ENCODE measurements at regions not wholly inside any gene's neighbourhood (a gene's known extent, or its start where the extent isn't known, plus 50 kb on each side); places are given as distances from the start of the nearest gene placed in this dataset.

DNA sequence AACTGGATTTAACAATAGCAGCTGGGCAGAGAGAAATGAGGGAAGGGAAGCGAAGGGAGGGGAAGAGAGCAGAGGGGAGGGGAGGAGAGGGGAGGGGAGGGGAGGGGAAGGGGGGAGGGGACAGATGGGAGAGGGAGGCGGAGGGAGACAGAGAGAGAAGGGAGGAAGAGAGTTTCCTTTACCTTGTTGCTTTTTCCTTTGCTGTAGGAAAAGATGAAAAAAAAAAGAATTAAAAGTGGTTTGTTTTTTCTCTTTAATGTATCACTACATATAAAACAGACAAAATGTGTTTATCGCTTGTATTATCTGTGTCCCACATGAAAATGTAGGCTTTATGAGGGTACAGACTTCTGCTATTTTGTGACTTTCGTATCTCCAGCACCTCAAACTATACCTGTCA is 190.4 kb upstream of the KYNU start:
- TF ChIP-seq, protein P1, sequence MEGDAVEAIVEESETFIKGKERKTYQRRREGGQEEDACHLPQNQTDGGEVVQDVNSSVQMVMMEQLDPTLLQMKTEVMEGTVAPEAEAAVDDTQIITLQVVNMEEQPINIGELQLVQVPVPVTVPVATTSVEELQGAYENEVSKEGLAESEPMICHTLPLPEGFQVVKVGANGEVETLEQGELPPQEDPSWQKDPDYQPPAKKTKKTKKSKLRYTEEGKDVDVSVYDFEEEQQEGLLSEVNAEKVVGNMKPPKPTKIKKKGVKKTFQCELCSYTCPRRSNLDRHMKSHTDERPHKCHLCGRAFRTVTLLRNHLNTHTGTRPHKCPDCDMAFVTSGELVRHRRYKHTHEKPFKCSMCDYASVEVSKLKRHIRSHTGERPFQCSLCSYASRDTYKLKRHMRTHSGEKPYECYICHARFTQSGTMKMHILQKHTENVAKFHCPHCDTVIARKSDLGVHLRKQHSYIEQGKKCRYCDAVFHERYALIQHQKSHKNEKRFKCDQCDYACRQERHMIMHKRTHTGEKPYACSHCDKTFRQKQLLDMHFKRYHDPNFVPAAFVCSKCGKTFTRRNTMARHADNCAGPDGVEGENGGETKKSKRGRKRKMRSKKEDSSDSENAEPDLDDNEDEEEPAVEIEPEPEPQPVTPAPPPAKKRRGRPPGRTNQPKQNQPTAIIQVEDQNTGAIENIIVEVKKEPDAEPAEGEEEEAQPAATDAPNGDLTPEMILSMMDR (conservative IDR thresholded peaks at IDR 0.05; ENCODE audit: control insufficient read depth, insufficient read depth, low read depth, low read length) = no peak
- no peak overlapping the region for H3K4me3 ChIP-seq (ENCODE audit: control insufficient read depth, low read depth, low read length)
- no peak for DNase-seq (ENCODE audit: low read depth)

DNA sequence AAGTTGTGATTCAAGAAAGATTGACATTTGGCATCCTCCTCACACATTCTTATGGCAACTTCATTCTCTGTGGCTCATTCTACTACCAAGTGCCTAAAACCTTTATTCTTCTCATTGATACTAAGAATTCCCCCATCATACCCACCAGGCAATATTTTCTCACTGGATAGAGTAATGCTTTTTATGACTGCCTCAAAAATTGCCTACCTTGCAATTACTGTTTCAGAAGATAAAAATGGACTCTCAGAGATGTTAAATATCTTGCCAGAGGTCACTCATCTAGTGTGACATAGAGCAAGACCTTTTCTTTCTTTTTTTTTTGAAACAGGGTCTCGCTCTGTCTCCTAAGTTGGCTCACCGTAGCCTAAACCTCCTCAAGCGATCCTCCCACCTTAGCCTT is 192.8 kb upstream of the KYNU start:
- TF ChIP-seq, protein P1 (conservative IDR thresholded peaks at IDR 0.05; ENCODE audit: control insufficient read depth, insufficient read depth, low read depth, low read length) = no peak
- no peak for DNase-seq (ENCODE audit: low read depth)
- H3K4me3 ChIP-seq (ENCODE audit: control insufficient read depth, low read depth, low read length) = no peak overlapping the region

DNA sequence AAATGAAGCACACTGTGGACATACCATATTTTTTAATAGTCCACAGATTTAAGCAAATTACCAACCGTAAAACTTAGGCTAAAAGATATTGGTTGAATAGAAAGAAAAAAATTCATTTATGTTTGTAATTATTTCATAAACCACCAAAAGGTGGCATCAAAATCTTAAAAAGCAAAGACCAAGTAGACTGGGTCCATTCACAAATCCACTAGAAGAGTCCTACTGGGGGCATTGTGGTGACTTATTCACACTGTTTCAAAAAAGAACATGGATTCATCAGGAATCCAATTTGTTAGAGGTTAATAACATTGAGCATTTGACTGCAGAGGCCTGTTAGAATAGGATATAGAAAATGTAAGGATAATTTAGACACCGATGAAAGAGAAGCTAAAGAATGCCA is 194.9 kb upstream of the KYNU start:
- TF ChIP-seq, protein P1 (conservative IDR thresholded peaks at IDR 0.05; ENCODE audit: control insufficient read depth, insufficient read depth, low read depth, low read length) = no peak
- peak; percentile 50 for DNase-seq (ENCODE audit: low read depth)
- no peak overlapping the region for H3K4me3 ChIP-seq (ENCODE audit: control insufficient read depth, low read depth, low read length)

DNA sequence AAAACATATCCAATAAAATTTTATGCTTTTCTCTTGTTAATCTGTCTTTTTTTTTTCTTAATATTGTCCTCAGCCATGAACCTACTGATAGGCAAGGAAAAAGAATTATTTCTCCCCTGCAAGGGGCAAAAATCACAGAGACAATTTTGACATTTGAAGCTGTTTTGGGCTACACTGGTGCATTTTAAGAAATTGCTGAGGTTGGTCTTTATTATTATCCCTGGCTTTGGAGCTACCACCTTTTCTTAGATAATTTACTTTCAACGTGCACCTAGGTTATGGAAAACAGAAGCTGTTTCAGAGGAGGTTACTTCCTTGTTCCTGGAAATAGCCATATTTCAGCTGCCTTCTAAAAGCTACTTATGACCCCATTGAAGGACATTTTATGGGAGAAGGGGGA is 195.5 kb upstream of the KYNU start:
- TF ChIP-seq, protein P1 (conservative IDR thresholded peaks at IDR 0.05; ENCODE audit: control insufficient read depth, insufficient read depth, low read depth, low read length) = no peak

DNA sequence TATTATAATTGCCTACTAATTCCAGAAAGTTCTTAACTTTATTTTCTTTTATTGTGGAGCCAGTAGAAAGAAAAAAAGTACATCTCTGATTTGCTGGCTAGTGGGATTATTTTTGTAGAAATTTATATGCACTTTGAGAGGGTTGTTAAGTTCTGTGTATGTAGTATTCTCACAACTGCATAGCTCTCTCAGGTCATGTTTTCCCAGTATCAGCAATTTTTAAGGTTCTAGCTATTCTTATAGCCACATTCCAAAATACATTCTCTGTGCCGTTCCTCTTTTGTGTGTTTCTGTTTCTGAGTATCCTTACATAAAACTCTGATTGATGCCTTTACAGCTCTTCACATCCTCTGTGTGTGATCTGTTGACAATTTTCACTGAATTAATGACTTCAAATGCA is 199.3 kb upstream of the KYNU start:
- TF ChIP-seq, protein P1 (conservative IDR thresholded peaks at IDR 0.05; ENCODE audit: control insufficient read depth, insufficient read depth, low read depth, low read length) = no peak
- H3K4me3 ChIP-seq (ENCODE audit: control insufficient read depth, low read depth, low read length) = no peak overlapping the region
- no peak for DNase-seq (ENCODE audit: low read depth)

More for the DNA sequence above, 195.5 kb upstream of the KYNU start:
- no peak overlapping the region for H3K4me3 ChIP-seq (ENCODE audit: control insufficient read depth, low read depth, low read length)
- no peak for DNase-seq (ENCODE audit: low read depth)

DNA sequence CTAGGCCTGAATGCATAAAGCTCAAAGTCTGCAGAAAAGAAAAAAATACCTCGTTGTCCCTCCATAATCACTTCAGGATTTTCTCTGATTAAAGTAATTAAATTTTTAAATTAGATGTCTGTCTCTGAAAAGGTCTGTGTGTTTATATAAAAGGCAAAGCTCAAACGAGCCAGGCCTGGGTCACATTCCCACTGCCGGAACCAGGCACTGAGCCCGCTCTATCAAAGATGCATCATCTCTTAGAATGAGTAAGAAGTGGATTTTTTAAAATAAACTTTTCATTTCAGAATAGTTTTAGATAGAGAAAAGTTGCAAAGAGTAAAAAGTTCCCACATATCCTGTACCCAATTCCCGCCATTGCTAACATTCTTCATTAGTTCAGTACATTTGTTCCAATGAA is 202.1 kb upstream of the KYNU start:
- TF ChIP-seq, protein P1 (conservative IDR thresholded peaks at IDR 0.05; ENCODE audit: control insufficient read depth, insufficient read depth, low read depth, low read length) = no peak
- DNase-seq (ENCODE audit: low read depth) = no peak
- no peak overlapping the region for H3K4me3 ChIP-seq (ENCODE audit: control insufficient read depth, low read depth, low read length)

DNA sequence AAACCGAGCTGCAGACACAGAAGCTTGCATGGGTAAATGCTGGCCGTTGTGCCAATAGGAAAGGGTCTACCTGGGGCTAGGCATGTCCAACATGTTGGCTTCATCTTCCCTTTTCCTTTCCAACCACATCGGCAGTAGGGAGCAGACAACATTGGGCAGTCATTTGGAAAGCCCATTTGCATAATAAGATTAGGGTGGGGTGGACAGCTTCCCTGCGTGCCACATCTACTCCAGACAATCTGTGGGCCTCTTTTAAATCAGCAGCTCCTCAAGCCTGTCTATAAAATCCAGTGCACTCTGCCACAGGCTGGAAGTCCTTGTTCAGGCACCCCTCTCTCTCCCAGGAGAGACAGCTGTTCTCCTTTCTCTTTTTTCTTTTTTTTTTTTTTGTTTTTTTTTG is 203.6 kb upstream of the KYNU start:
- H3K4me3 ChIP-seq (ENCODE audit: control insufficient read depth, low read depth, low read length) = no peak overlapping the region
- no peak for DNase-seq (ENCODE audit: low read depth)
- TF ChIP-seq, protein P1 (conservative IDR thresholded peaks at IDR 0.05; ENCODE audit: control insufficient read depth, insufficient read depth, low read depth, low read length) = no peak
